Spleen (tissue), 7 donors: ENCODE measurements at regions not wholly inside any gene's neighbourhood (a gene's known extent, or its start where the extent isn't known, plus 50 kb on each side); places are given as distances from the start of the nearest gene placed in this dataset.

Experiments used
- CTCF ChIP-seq, 11 experiments: fragments of 200-600 bp in 7 of 11; fragments of 450-650 bp in 4 of 11; sonication (generic) in 4 of 11; IDR thresholded peaks in 8 of 11; conservative IDR thresholded peaks in 3 of 11; 1 replicate in 7 of 11; 2 replicates in 4 of 11; pipeline versions ENCODE4 v1.4.0 to v1.8.0; 2016 to 2021; ENCODE audit warnings: antibody characterized with exemption in 11 of 11, inconsistent platforms in 4 of 11, mild to moderate bottlenecking in 1 of 11
- POLR2A ChIP-seq, 3 donors: fragments of 450-650 bp; IDR thresholded peaks; one replicate each; pipeline ENCODE4 v1.5.1; 2017; ENCODE audit warnings: antibody characterized with exemption in 3 of 3, mild to moderate bottlenecking in 1 of 3
- donor health status: DM: no; HTN: no; CAD: no; lungs with moderate emphysema.
- donor health status: DM: no; HTN: no; CAD: no.
- donor health status: DM: no; HTN: no; CAD: no.

- TF ChIP-seq POLR2A (IDR thresholded peaks at IDR 0.05) = no peak
- TF ChIP-seq CTCF (IDR thresholded peaks at IDR 0.05 in 8 of 11, conservative IDR thresholded peaks at IDR 0.05 in 3 of 11) = no peak
Observed at GRCh38 chr11:70912226-70912840, 340.0 kb downstream of the SHANK2 start.
